Lung (tissue), 11 donors: ENCODE measurements at regions not wholly inside any gene's neighbourhood (a gene's known extent, or its start where the extent isn't known, plus 50 kb on each side); places are given as distances from the start of the nearest gene placed in this dataset.

Experiments
- ATAC-seq: fragments of 200-7000 bp; cut with Tn5 transposase; one replicate; pipeline ENCODE4 v1.9.1; 2020; ENCODE audit warnings: moderate number of reproducible peaks; ENCODE audit not compliant: insufficient read depth, low FRiP score
- DNase-seq, 3 donors: peaks; one replicate each; pipeline ENCODE4 v3.0.0-alpha.2; 2013 to 2017
- H3K27ac ChIP-seq, 2 donors: one replicate each; pipeline ENCODE4 v1.5.1; 2013; ENCODE audit warnings: mild to moderate bottlenecking in 2 of 2, moderate library complexity in 2 of 2, control low read depth in 1 of 2, inconsistent platforms in 1 of 2, low read depth in 1 of 2, low read length in 1 of 2
- H3K27me3 ChIP-seq, 3 donors: one replicate each; pipeline ENCODE4 v1.5.1; 2013; ENCODE audit warnings: low read length in 2 of 3; ENCODE audit not compliant: control insufficient read depth in 3 of 3, insufficient read depth in 3 of 3
- H3K36me3 ChIP-seq, 4 donors: one replicate each; pipeline ENCODE4 v1.5.1; 2013; ENCODE audit warnings: low read length in 4 of 4, mild to moderate bottlenecking in 1 of 4, moderate library complexity in 1 of 4; ENCODE audit not compliant: control insufficient read depth in 4 of 4, insufficient read depth in 4 of 4
- H3K4me1 ChIP-seq, 5 donors: one replicate each; pipeline ENCODE4 v1.5.1; 2013; ENCODE audit warnings: low read length in 5 of 5, mild to moderate bottlenecking in 2 of 5, moderate library complexity in 1 of 5; ENCODE audit not compliant: control insufficient read depth in 5 of 5, insufficient read depth in 5 of 5
- H3K4me3 ChIP-seq: one replicate; pipeline ENCODE4 v1.5.1; 2013; ENCODE audit warnings: mild to moderate bottlenecking, control low read depth, moderate library complexity
- H3K9ac ChIP-seq, 2 donors: one replicate each; pipeline ENCODE4 v1.5.1; 2013; ENCODE audit warnings: low read length in 2 of 2, control low read depth in 1 of 2; ENCODE audit not compliant: insufficient read depth in 1 of 2
- H3K9me3 ChIP-seq, 4 donors: one replicate each; pipeline ENCODE4 v1.5.1; 2013; ENCODE audit warnings: low read length in 3 of 4, mild to moderate bottlenecking in 1 of 4, moderate library complexity in 1 of 4; ENCODE audit not compliant: control insufficient read depth in 4 of 4, insufficient read depth in 3 of 4
- CTCF ChIP-seq: IDR thresholded peaks from 2 replicates; pipeline ENCODE4 v1.5.1; 2012; ENCODE audit warnings: mild to moderate bottlenecking; ENCODE audit errors: control extremely low read depth, extremely low read depth
- WGBS, 2 donors: extraction: QIAGEN DNeasy Blood & Tissue Kit; methylation state at CpG; one replicate each; pipeline ENCODE4 v1.1.7; 2013; 5-methylcytosine and 5-hydroxymethylcytosine counted together
- donor health status: control.
- donor health status: control.
- donor health status: Bipolar disorder and iron deficiency.
- donor health status: healthy.
- donor health status: DM: yes; HTN: yes; CAD: no.

- peaks cover 0 to 21% (median 3%) of the 10 kb centered on the region in 5 donors for H3K4me1 ChIP-seq
- H3K9ac ChIP-seq: no peak overlapping the region
- peaks cover 0 to 2% (median 0%) of the 10 kb centered on the region in 4 donors for H3K36me3 ChIP-seq
- no peak for DNase-seq
- no peak for TF ChIP-seq CTCF
- no peak overlapping the region for H3K4me3 ChIP-seq
- H3K9me3 ChIP-seq: no peaks in the 10 kb centered on the region
- no peak for ATAC-seq
- 81 to 87% methylated on average over 3 of the region's 3 CpGs for WGBS, 2 donors
- no peak overlapping the region for H3K27ac ChIP-seq
- H3K27me3 ChIP-seq: no peaks in the 10 kb centered on the region
These were observed 124.9 kb downstream of the PCDH7 start for GRCh38 chr4:30844861-30845582.

GRCh38 chr4:30847167-30847566, 127.0 kb downstream of the PCDH7 start:
- Histone ChIP-seq H3K27me3 (no peaks in the 10 kb centered on the region), H3K4me3 (no peak overlapping the region), H3K36me3 (peaks cover 0 to 2% (median 0%) of the 10 kb centered on the region in 4 donors), H3K9me3 (no peaks in the 10 kb centered on the region), H3K27ac (no peak overlapping the region), H3K9ac (no peak overlapping the region), H3K4me1 (peaks cover 0 to 11% (median 0%) of the 10 kb centered on the region in 5 donors)
- TF ChIP-seq CTCF: no peak
- DNase-seq (peak in 2 of 3 donors; percentile 48), ATAC-seq (no peak)
- WGBS, 2 donors: 39 to 54% methylated on average over 1 of the region's 1 CpG

DNA sequence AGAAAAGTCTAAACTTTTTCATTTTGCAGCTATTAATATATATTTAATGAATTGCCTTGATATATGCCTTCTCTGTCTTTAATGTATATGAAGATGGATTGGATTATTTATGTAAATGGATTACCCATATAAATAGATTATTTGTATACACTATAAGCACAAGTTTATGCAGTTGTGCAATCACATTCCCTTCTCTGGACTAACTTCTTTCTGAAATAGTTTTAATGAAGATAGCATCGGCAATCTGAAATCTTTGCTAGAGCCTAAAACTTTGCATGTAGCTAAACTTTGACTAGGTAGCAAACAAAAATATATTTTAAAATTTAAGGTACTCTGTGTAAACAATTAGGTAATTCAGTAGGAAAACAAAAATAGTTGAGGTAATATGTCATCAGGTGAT, 127.8 kb downstream of the PCDH7 start:
- WGBS, 2 donors: 87 to 95% methylated on average over 1 of the region's 1 CpG
- H3K4me3 ChIP-seq: no peak overlapping the region
- peaks cover 0 to 2% (median 0%) of the 10 kb centered on the region in 4 donors for H3K36me3 ChIP-seq
- ATAC-seq (no peak), DNase-seq (no peak)
- H3K27me3 ChIP-seq: no peaks in the 10 kb centered on the region
- no peak overlapping the region for H3K27ac ChIP-seq
- no peak overlapping the region for H3K9ac ChIP-seq
- no peaks in the 10 kb centered on the region for H3K9me3 ChIP-seq
- peaks cover 0 to 11% (median 0%) of the 10 kb centered on the region in 5 donors for H3K4me1 ChIP-seq
- no peak for TF ChIP-seq CTCF

GRCh38 chr4:30854531-30854930, 134.4 kb downstream of the PCDH7 start:
- TF ChIP-seq CTCF: no peak
- H3K4me1 ChIP-seq: peaks cover 0 to 9% (median 0%) of the 10 kb centered on the region in 5 donors
- no peak overlapping the region for H3K4me3 ChIP-seq
- 54 to 70% methylated on average over 3 of the region's 3 CpGs for WGBS, 2 donors
- H3K27ac ChIP-seq: no peak overlapping the region
- DNase-seq (peak in 2 of 3 donors; percentile 40 to 45), ATAC-seq (no peak)
- no peaks in the 10 kb centered on the region for H3K36me3 ChIP-seq
- no peak overlapping the region for H3K9ac ChIP-seq
- H3K9me3 ChIP-seq: no peaks in the 10 kb centered on the region
- no peaks in the 10 kb centered on the region for H3K27me3 ChIP-seq
